Activated CD4-positive, alpha-beta T cell treated with anti-CD3 and anti-CD28 coated beads for 1 hour (primary cell): ENCODE measurements at regions not wholly inside any gene's neighbourhood (a gene's known extent, or its start where the extent isn't known, plus 50 kb on each side); places are given as distances from the start of the nearest gene placed in this dataset.
"Not testable (repeated sequence)": the region's sequence is repeated elsewhere in the genome, so short reads cannot be mapped to it uniquely, and the experiment has no call there.

Experiments
- DNase-seq: peaks from one replicate; pipeline ENCODE4 v3.0.0-alpha.2; 2020

GRCh38 chr3:177439694-177440269 is 242.5 kb upstream of the TBL1XR1 start:
- DNase-seq, result no peak

DNA sequence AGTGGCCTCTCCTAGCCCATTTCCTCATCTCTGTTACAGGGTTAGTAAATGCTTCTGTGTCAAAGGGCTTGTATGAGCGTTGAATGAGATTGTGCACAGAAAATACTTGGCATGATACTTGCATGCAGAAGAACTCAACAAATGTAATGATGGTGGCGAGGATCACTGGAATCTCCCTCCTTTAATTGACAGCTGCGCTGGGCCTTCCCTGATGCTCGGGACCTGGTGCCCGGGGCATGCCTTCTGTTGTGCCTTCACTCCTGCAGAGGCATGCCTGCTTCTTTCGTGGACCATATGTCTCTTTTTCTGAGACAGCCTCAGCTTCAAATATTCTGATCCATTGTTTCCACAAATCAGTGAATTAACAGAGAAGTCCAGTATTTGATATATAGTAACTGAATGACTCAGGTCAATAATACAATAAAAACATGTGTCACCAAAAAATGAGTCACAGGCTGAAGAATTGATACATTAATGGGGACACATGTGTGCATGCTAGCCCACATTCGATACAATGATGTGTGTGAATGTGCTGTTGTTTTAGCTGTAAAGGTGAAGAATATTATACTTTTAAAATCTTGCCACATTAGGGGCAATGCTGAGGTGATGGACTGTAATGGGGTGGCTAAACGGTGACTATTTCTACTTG is 243.3 kb upstream of the TBL1XR1 start:
- no peak for DNase-seq

DNA sequence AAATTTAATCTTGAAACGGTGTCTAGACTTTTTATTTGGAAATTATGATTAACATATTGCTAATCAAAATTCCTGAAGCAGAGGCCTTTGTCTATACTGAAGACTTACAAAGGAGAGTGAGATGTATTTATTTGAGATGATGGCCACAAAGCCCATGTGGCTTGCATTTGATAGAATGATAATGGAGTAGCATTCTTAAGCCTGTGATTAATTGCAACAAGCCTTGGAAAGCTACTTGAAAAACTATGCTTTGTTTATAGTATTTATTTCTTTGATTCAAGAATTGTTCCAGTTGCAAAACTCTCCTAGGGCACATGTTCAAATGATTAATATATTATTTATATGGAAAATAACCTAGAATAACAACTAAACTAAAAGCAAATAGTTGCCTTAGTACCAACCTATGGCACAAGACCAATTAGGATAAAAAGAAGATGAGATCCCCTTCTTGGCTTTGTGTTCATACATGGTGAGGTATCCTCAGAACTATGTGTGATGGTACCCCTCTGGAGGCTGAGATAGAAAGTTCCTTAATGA is 244.1 kb upstream of the TBL1XR1 start:
- DNase-seq, result no peak

DNA sequence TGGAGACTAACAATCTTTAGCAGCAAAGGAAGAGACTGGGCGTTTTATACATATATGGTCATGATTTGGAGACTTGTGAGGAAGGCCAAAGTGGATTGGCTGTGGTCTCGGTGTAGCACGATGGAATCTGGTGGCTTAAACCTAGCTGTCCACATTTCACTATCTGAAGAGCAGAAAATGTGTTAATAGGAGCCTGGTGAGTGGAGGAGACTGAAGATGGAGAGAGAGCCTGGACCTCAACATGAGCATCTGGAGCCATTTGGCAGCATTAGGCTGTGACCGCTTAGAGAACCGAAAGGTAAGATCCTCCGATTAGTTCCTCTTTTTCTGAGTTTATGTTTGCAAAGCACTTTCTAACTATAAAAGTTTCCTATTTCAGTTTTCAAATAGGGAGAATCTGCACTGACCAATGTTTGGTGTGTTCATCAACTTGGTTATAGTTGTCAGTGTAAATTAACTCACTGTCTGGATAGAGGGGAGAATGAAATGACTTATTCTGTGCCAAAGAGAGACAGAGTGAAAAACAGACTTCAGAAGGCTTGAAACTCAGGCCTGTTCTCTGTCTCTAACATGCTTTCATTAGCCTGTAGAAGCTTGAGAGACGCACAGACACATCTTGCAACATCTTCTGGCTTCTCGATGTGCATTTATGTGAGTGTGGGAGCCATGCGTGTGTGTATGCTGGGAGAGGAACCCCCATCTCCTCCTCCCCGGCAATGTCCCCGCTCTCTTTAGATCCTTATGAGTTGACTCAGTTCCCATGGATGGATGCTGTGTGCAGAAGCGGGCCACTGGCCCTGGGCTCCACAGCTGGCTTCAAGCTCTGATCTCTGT is 244.7 kb upstream of the TBL1XR1 start:
- no peak for DNase-seq

GRCh38 chr3:177443469-177443868 is 246.2 kb upstream of the TBL1XR1 start:
- no peak for DNase-seq

DNA sequence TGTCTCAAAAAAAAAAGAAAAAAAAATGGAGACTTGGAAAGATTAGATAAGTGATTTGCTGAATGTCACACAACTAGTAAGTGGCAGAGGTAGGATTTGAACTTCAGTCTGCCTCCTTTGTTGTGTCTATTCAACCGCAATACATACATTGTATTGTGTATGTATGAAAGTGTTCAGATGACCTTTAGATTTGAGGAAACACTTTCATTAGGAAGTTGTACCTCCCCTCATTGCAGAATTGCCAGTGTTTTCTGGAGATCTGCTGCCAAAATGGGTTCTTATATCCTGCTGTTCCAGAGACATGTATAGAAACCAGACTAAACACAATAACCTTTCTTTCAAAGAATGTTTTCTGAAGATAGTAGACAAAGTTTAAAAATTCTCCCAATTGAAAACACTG is 247.4 kb upstream of the TBL1XR1 start:
- no peak for DNase-seq

DNA sequence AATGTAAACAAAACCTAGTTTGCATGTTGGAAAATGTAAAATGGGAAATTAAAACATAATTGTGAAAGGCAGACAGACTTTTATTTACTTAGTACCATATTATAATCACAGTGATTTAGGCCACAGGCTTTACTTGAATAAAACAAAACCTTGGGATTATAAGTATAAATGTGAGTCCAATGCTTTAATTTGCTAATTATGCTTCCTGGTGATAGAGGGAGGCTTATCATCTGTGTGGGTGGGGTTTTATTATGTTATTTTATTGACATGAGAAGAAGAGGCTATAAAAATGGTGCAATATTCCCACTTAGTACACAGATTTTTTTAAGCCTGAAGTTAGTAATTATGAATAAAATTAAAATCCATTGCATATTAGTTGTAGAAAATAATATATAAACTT is 248.3 kb upstream of the TBL1XR1 start:
- no peak for DNase-seq

GRCh38 chr3:177446165-177446601 is 248.9 kb upstream of the TBL1XR1 start:
- no peak for DNase-seq

DNA sequence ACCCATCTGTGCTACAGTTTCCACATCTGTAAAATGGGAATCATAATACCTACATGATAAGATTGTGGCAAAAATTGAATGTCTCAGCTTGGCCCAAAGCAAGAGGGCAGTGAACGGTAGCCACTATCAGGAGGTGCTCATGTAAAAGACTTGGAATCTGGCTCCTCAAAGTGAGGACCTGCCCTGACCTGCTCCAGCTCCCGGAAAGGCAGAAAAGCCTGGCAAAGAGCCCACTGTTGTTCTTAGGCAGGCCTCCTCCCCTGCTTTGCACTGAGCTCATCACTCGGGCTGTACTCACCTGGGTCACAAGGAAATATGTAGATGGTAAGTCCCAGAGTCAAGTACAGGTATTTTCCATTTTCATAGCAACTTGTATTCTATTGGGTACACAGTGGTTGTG is 250.7 kb upstream of the TBL1XR1 start:
- DNase-seq, result no peak

- DNase-seq, result no peak
Measured at GRCh38 chr3:177448987-177449359, 251.7 kb upstream of the TBL1XR1 start.

GRCh38 chr3:177449360-177450006 is 252.2 kb upstream of the TBL1XR1 start:
- no peak for DNase-seq

GRCh38 chr3:177451301-177451750 is 254.0 kb upstream of the TBL1XR1 start:
- no peak for DNase-seq

GRCh38 chr3:177451864-177452830 is 254.9 kb upstream of the TBL1XR1 start:
- no peak for DNase-seq

- no peak for DNase-seq
Measured at GRCh38 chr3:177452831-177453450, 255.7 kb upstream of the TBL1XR1 start.

DNA sequence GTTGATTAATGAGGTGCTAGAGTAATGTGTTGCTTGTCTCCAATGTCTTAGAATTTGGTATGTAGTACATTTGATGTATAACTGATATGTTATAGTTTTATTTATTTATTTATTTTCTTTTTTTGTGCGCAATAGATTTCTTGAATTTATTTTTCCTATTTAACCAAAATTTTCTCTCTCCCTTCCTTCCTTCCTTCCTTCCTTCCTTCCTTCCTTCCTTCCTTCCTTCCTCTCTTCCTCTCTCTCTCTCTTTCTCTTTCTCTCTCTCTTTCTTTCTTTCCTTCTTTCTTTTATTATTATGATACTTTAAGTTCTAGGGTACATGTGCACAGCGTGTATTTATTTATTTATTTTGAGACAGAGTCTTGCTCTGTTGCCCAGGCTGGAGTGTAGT is 256.2 kb upstream of the TBL1XR1 start:
- DNase-seq, result no peak

DNA sequence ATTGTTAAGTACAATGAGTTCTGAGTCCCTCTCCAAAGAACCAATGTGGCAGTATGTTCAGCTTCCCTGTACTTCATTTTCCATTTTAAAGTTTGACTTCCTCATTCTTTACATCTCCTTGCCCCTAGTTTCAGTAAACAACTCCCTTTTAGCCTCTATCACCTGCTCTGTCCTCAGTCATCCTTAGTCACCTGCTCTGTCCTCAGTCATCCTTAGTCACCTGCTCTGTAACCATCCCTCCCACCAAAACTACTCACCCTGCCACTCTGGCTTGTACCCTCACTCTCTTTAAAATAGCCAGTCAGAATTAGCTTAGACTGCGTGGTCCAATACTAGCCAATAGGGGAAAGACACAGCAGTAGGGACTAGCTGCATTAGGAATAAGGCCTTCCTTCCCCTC is 259.9 kb upstream of the TBL1XR1 start:
- not testable (repeated sequence) for DNase-seq

DNA sequence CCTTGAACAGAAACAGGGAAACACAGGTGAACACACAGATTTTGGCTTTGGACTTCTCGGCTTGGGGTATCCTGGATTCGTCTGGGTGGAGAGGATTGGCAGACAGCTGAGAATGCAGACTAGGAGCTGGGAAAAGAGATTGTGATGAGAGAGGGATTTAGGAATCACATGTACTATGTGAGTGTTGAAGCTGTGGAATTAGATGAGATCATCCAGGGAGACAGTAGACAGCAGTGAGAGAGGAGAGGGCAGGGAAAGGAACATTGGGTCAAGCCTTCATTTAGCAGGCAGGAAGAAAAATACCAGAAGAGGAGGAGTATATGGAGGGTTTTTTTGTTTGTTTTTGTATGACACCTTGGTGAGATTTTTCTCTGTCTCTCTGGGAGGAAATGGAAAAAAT is 262.1 kb upstream of the TBL1XR1 start:
- DNase-seq, result no peak

- DNase-seq, result no peak
Measured at GRCh38 chr3:177460047-177460446, 262.8 kb upstream of the TBL1XR1 start.

DNA sequence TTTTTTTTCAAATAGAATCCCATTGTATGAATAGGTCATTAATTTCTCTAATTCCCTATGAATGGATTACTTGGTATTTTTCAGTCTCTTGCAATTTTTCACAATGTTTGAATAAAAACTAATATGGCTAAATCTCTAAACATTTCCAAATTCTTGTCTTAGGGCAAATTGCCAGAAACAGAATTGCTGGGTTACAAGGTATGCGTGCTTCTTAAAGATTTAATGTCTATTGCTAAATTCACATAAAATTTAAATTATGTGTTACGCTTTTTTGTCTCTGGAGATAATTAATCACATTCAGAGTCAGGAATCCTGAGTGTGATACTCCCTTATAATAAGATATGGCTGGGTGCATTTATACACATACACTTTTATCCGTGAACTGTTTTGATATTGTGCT is 264.5 kb upstream of the TBL1XR1 start:
- no peak for DNase-seq

DNA sequence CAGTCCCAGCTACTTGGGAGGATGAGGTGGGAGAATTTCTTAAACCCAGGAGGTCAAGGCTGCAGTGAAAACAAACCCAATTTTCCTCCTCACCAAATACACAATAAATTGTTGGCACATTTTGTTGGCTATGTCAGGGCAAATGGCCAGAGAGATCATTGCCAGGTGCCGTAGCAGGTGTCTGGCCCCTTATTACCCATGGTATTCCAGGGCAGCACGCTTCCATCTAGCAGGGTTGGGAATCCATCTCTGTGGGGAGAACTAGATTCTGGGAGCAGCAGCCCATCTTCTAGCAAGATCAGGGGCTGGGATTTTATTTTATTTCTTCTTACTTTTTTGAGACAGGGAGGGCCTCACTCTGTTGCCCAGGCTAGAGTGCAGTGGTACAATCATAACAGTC is 266.1 kb upstream of the TBL1XR1 start:
- not testable (repeated sequence) for DNase-seq

DNA sequence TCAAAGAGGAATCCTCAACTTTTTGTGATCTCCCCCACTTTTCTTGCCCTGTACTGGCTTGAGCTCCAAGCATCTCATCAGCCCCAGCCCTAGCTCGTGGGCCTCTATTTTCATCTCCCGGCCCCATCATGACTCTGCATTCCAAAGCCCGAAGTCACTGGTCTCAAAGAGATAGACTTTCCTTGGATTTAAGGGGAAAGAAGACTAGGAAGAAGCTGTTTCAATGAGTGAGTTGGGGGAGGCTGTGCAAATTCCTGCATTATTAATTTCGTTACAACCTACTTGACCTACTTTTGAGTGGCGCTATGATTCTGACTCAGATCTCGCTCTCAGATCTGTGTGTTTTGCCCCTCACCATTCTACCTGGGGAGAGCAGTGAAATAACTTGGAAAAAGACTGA is 266.6 kb upstream of the TBL1XR1 start:
- DNase-seq, result no peak
